Neural progenitor cell (in vitro differentiated cells): ENCODE measurements at regions not wholly inside any gene's neighbourhood (a gene's known extent, or its start where the extent isn't known, plus 50 kb on each side); places are given as distances from the start of the nearest gene placed in this dataset.

Source experiments
- DNase-seq: peaks from one replicate; pipeline ENCODE4 v3.0.0-alpha.2; 2016; ENCODE audit warnings: low spot score
- H2AFZ ChIP-seq: fragments of 200-600 bp; sonication (generic); replicated peaks from 2 replicates; pipeline ENCODE4 v1.6.1; 2016; ENCODE audit warnings: antibody characterized with exemption
- H3F3A ChIP-seq: fragments of 200-600 bp; sonication (generic); 2 replicates; pipeline ENCODE4 v1.6.1; 2016; ENCODE audit warnings: antibody characterized with exemption, low read depth
- H3K27ac ChIP-seq: fragments of 200-600 bp; sonication (generic); 2 replicates; pipeline ENCODE4 v1.5.1; 2016; ENCODE audit warnings: mild to moderate bottlenecking
- H3K27me3 ChIP-seq: fragments of 200-600 bp; sonication (generic); 2 replicates; pipeline ENCODE4 v1.6.1; 2016; ENCODE audit warnings: mild to moderate bottlenecking, moderate library complexity
- H3K36me3 ChIP-seq: fragments of 200-600 bp; sonication (generic); 2 replicates; pipeline ENCODE4 v1.5.1; 2016
- H3K4me1 ChIP-seq: fragments of 200-600 bp; sonication (generic); 2 replicates; pipeline ENCODE4 v1.6.1; 2016; ENCODE audit warnings: mixed run types
- H3K4me2 ChIP-seq: fragments of 200-600 bp; sonication (generic); 2 replicates; pipeline ENCODE4 v1.6.1; 2016
- H3K4me3 ChIP-seq: fragments of 200-600 bp; sonication (generic); 2 replicates; pipeline ENCODE4 v1.5.1; 2016
- H3K79me2 ChIP-seq: fragments of 200-600 bp; sonication (generic); 2 replicates; pipeline ENCODE4 v1.6.1; 2016; ENCODE audit warnings: low read depth
- H3K9ac ChIP-seq: fragments of 200-600 bp; sonication (generic); 2 replicates; pipeline ENCODE4 v1.6.1; 2016
- H3K9me3 ChIP-seq: fragments of 200-600 bp; sonication (generic); 2 replicates; pipeline ENCODE4 v1.5.1; 2016; ENCODE audit warnings: low read depth
- H4K20me1 ChIP-seq: fragments of 200-600 bp; sonication (generic); 2 replicates; pipeline ENCODE4 v1.6.1; 2016; ENCODE audit warnings: low read depth
- H3K27ac Mint-ChIP-seq: 3 replicates; pipeline ENCODE4 v1.8.0; 2021; ENCODE audit warnings: mixed read lengths
- H3K27me3 Mint-ChIP-seq: 2 replicates; pipeline ENCODE4 v1.8.0; 2022; ENCODE audit warnings: low read depth, mild to moderate bottlenecking, inconsistent platforms, moderate library complexity, mixed read lengths; ENCODE audit not compliant: insufficient read depth
- H3K36me3 Mint-ChIP-seq: 3 replicates; pipeline ENCODE4 v1.8.0; 2021; ENCODE audit warnings: mixed read lengths
- H3K4me1 Mint-ChIP-seq: 3 replicates; pipeline ENCODE4 v1.8.0; 2021; ENCODE audit warnings: mixed read lengths
- H3K4me3 Mint-ChIP-seq: 3 replicates; pipeline ENCODE4 v1.8.0; 2021; ENCODE audit warnings: mild to moderate bottlenecking, moderate library complexity, mixed read lengths
- H3K9me3 Mint-ChIP-seq: 3 replicates; pipeline ENCODE4 v1.8.0; 2020; ENCODE audit warnings: mixed read lengths
- EZH2 ChIP-seq: fragments of 200-600 bp; sonication (generic); IDR thresholded peaks from 2 replicates; pipeline ENCODE4 v1.6.1; 2017; ENCODE audit warnings: antibody characterized with exemption, mild to moderate bottlenecking, moderate library complexity
- EZH2phosphoT487 ChIP-seq: fragments of 200-600 bp; sonication (generic); IDR thresholded peaks from 2 replicates; pipeline ENCODE4 v1.6.1; 2017; ENCODE audit warnings: antibody characterized with exemption
- TF ChIP-seq, protein P1 (sequence below): fragments of 200-600 bp; sonication (generic); IDR thresholded peaks from 2 replicates; pipeline ENCODE4 v1.5.1; 2017; ENCODE audit warnings: antibody characterized with exemption, mild to moderate bottlenecking

DNA sequence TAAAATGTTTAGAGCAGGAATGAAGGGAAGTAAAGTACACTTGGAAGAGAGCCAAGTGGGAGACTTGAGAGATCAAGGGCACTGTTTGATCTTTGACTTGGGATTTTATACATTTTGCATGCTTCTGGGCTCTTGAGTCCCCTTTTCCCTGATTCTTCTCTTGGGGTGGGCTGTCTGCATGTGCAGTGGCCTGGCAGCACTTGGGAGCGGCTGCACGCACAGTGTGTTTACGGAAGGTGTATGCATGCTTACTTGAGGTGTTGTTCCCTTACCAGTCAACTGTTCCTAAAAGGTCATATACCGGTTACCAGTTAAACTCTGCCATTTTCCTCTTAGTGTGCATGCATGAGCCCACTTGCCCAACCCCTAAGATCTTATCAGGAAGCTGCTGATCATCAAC is 377.7 kb downstream of the CYLC2 start:
- Histone ChIP-seq H3F3A (no peaks in the 10 kb centered on the region), H3K4me3 (no peak overlapping the region), H3K79me2 (no peaks in the 10 kb centered on the region), H2AFZ (no peak overlapping the region), H4K20me1 (no peaks in the 10 kb centered on the region), H3K4me1 (no peaks in the 10 kb centered on the region), H3K9ac (no peak overlapping the region), H3K27me3 (no peaks in the 10 kb centered on the region), H3K4me2 (no peak overlapping the region), H3K27ac (no peak overlapping the region), H3K36me3 (no peaks in the 10 kb centered on the region), H3K9me3 (no peaks in the 10 kb centered on the region)
- Mint-ChIP-seq H3K27ac (no peak overlapping the region), H3K9me3 (no peaks in the 10 kb centered on the region), H3K27me3 (no peaks in the 10 kb centered on the region), H3K4me1 (no peaks in the 10 kb centered on the region), H3K4me3 (no peak overlapping the region), H3K36me3 (no peaks in the 10 kb centered on the region)
- TF ChIP-seq EZH2phosphoT487 (no peak), EZH2 (no peak)
- TF ChIP-seq, protein P1, sequence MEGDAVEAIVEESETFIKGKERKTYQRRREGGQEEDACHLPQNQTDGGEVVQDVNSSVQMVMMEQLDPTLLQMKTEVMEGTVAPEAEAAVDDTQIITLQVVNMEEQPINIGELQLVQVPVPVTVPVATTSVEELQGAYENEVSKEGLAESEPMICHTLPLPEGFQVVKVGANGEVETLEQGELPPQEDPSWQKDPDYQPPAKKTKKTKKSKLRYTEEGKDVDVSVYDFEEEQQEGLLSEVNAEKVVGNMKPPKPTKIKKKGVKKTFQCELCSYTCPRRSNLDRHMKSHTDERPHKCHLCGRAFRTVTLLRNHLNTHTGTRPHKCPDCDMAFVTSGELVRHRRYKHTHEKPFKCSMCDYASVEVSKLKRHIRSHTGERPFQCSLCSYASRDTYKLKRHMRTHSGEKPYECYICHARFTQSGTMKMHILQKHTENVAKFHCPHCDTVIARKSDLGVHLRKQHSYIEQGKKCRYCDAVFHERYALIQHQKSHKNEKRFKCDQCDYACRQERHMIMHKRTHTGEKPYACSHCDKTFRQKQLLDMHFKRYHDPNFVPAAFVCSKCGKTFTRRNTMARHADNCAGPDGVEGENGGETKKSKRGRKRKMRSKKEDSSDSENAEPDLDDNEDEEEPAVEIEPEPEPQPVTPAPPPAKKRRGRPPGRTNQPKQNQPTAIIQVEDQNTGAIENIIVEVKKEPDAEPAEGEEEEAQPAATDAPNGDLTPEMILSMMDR: no peak
- no peak for DNase-seq

DNA sequence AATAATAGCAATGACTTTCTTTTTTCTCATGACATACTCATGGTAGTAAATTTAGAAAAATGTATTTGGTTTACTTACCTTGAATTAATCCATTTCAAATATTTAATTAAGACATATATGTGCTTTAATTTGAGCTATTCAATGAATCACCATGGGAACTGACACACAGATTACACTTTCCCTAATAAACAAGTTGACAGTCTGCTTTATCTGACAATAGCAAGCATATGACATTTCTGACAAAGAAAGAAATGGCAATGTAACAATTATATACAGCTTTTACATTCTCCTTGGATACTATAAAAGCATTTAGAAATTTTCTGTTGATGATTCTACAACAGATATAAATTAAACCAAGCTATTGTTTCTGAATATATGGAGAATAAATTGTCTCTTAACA is 382.5 kb downstream of the CYLC2 start:
- Histone ChIP-seq H3K27me3 (no peaks in the 10 kb centered on the region), H3K79me2 (no peaks in the 10 kb centered on the region), H3F3A (no peaks in the 10 kb centered on the region), H3K27ac (no peak overlapping the region), H3K4me2 (no peak overlapping the region), H3K36me3 (no peaks in the 10 kb centered on the region), H3K9ac (no peak overlapping the region), H3K9me3 (no peaks in the 10 kb centered on the region), H3K4me3 (no peak overlapping the region), H3K4me1 (no peaks in the 10 kb centered on the region), H4K20me1 (no peaks in the 10 kb centered on the region), H2AFZ (no peak overlapping the region)
- Mint-ChIP-seq H3K4me3 (no peak overlapping the region), H3K27me3 (no peaks in the 10 kb centered on the region), H3K27ac (no peak overlapping the region), H3K36me3 (no peaks in the 10 kb centered on the region), H3K9me3 (no peaks in the 10 kb centered on the region), H3K4me1 (no peaks in the 10 kb centered on the region)
- TF ChIP-seq, protein P1: no peak
- TF ChIP-seq EZH2phosphoT487 (no peak), EZH2 (no peak)
- no peak for DNase-seq

DNA sequence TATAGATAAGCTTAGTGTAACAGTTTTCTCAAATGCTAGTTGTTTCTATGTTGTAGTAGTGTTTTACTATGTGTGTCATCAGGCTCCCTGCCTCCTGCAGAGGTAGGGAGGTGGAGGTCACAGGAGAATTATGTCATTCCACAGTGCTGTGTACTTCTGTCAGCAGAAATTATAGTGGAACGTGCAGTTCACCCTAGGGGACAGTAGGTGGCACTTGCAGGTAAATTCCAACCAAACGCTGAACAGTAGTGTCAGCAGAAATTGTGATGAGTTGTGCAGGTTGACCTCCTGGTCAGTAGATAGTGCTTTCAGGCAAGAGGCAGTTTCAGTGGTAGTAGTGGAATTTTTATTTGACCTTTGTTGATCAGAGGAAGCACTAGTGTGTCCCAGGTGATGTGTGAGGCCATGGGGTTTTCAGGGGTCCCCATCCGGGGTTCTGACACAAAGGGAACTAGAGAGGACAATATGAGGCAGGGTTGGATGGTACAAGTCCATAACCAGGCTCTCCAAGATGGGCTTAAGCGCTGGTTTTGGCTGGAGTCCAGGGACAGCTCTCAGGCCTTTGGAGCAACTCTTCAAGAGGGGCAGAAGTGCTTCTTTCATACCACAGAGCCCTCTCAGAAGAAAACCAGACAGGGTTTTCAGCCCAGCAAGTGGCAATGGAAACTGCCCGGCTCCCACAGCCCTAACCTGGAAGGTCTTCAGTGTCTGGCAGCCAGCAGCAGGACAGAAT is 402.9 kb downstream of the CYLC2 start:
- H3K4me3 ChIP-seq: no peak overlapping the region
- TF ChIP-seq, protein P1: peak; percentile 62
- no peak for TF ChIP-seq EZH2phosphoT487

More for the DNA sequence above, 402.9 kb downstream of the CYLC2 start:
- no peak overlapping the region for H3K4me3 Mint-ChIP-seq
- no peak overlapping the region for H3K27ac Mint-ChIP-seq
- H3F3A ChIP-seq: no peaks in the 10 kb centered on the region
- no peaks in the 10 kb centered on the region for H3K27me3 ChIP-seq
- peaks cover 3% of the 10 kb centered on the region for H3K9me3 ChIP-seq
- H2AFZ ChIP-seq: no peak overlapping the region
- no peaks in the 10 kb centered on the region for H3K36me3 Mint-ChIP-seq
- no peaks in the 10 kb centered on the region for H3K9me3 Mint-ChIP-seq
- H3K27me3 Mint-ChIP-seq: no peaks in the 10 kb centered on the region
- no peaks in the 10 kb centered on the region for H3K36me3 ChIP-seq
- H3K4me1 Mint-ChIP-seq: no peaks in the 10 kb centered on the region
- H3K9ac ChIP-seq: no peak overlapping the region
- no peaks in the 10 kb centered on the region for H4K20me1 ChIP-seq
- no peak overlapping the region for H3K4me2 ChIP-seq
- no peaks in the 10 kb centered on the region for H3K4me1 ChIP-seq
- H3K79me2 ChIP-seq: no peaks in the 10 kb centered on the region
- no peak overlapping the region for H3K27ac ChIP-seq
- peak; percentile 56 for DNase-seq
